Nephron progenitor cell (in vitro differentiated cells): ENCODE measurements at regions not wholly inside any gene's neighbourhood (a gene's known extent, or its start where the extent isn't known, plus 50 kb on each side); places are given as distances from the start of the nearest gene placed in this dataset.

Source experiments
- DNase-seq: peaks from one replicate; pipeline ENCODE4 v3.0.0; 2021
- H3K27ac Mint-ChIP-seq: 2 replicates; pipeline ENCODE4 v1.8.0; 2021; ENCODE audit warnings: mild to moderate bottlenecking, moderate library complexity, mixed read lengths
- H3K27me3 Mint-ChIP-seq: 2 replicates; pipeline ENCODE4 v1.8.0; 2021; ENCODE audit warnings: mild to moderate bottlenecking, low read depth, mixed read lengths; ENCODE audit not compliant: poor library complexity
- H3K36me3 Mint-ChIP-seq: 2 replicates; pipeline ENCODE4 v1.8.0; 2021; ENCODE audit warnings: low read depth, mixed read lengths
- H3K4me1 Mint-ChIP-seq: 2 replicates; pipeline ENCODE4 v1.8.0; 2021; ENCODE audit warnings: mixed read lengths
- H3K4me3 Mint-ChIP-seq: 2 replicates; pipeline ENCODE4 v1.8.0; 2021; ENCODE audit warnings: mild to moderate bottlenecking, moderate library complexity, mixed read lengths
- H3K9me3 Mint-ChIP-seq: 2 replicates; pipeline ENCODE4 v1.8.0; 2021; ENCODE audit warnings: mild to moderate bottlenecking, moderate library complexity, mixed read lengths
- TF ChIP-seq, protein P1 (sequence below): fragments of 200-600 bp; sonication (generic); IDR thresholded peaks from 2 replicates; pipeline ENCODE4 v1.5.0; 2021; ENCODE audit warnings: antibody characterized with exemption

GRCh38 chr1:38787041-38787440 lies 72.5 kb downstream of the RRAGC start:
- no peak overlapping the region for H3K27ac Mint-ChIP-seq
- H3K27me3 Mint-ChIP-seq: peaks cover 27% of the 10 kb centered on the region
- H3K4me3 Mint-ChIP-seq: no peak overlapping the region
- H3K4me1 Mint-ChIP-seq: peaks cover 64% of the 10 kb centered on the region
- no peak for DNase-seq
- TF ChIP-seq, protein P1, sequence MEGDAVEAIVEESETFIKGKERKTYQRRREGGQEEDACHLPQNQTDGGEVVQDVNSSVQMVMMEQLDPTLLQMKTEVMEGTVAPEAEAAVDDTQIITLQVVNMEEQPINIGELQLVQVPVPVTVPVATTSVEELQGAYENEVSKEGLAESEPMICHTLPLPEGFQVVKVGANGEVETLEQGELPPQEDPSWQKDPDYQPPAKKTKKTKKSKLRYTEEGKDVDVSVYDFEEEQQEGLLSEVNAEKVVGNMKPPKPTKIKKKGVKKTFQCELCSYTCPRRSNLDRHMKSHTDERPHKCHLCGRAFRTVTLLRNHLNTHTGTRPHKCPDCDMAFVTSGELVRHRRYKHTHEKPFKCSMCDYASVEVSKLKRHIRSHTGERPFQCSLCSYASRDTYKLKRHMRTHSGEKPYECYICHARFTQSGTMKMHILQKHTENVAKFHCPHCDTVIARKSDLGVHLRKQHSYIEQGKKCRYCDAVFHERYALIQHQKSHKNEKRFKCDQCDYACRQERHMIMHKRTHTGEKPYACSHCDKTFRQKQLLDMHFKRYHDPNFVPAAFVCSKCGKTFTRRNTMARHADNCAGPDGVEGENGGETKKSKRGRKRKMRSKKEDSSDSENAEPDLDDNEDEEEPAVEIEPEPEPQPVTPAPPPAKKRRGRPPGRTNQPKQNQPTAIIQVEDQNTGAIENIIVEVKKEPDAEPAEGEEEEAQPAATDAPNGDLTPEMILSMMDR: no peak
- no peaks in the 10 kb centered on the region for H3K9me3 Mint-ChIP-seq
- H3K36me3 Mint-ChIP-seq: no peaks in the 10 kb centered on the region

- DNase-seq: no peak
- H3K27me3 Mint-ChIP-seq: peaks cover 19% of the 10 kb centered on the region
- TF ChIP-seq, protein P1: no peak
- no peaks in the 10 kb centered on the region for H3K9me3 Mint-ChIP-seq
- H3K27ac Mint-ChIP-seq: no peak overlapping the region
- no peaks in the 10 kb centered on the region for H3K36me3 Mint-ChIP-seq
- peaks cover 64% of the 10 kb centered on the region for H3K4me1 Mint-ChIP-seq
- no peak overlapping the region for H3K4me3 Mint-ChIP-seq
Measured at GRCh38 chr1:38786040-38786436, 73.5 kb downstream of the RRAGC start.

- no peak overlapping the region for H3K27ac Mint-ChIP-seq
- no peak for DNase-seq
- no peaks in the 10 kb centered on the region for H3K36me3 Mint-ChIP-seq
- TF ChIP-seq, protein P1: no peak
- H3K4me3 Mint-ChIP-seq: no peak overlapping the region
- peaks cover 21% of the 10 kb centered on the region for H3K27me3 Mint-ChIP-seq
- no peaks in the 10 kb centered on the region for H3K9me3 Mint-ChIP-seq
- peaks cover 64% of the 10 kb centered on the region for H3K4me1 Mint-ChIP-seq
Measured at GRCh38 chr1:38785285-38786039, 74.1 kb downstream of the RRAGC start.

GRCh38 chr1:38784452-38785284 lies 74.9 kb downstream of the RRAGC start:
- Mint-ChIP-seq H3K27me3 (peaks cover 21% of the 10 kb centered on the region), H3K9me3 (no peaks in the 10 kb centered on the region), H3K4me1 (peaks cover 64% of the 10 kb centered on the region), H3K36me3 (no peaks in the 10 kb centered on the region), H3K27ac (no peak overlapping the region), H3K4me3 (no peak overlapping the region)
- TF ChIP-seq, protein P1: no peak
- DNase-seq: no peak

DNA sequence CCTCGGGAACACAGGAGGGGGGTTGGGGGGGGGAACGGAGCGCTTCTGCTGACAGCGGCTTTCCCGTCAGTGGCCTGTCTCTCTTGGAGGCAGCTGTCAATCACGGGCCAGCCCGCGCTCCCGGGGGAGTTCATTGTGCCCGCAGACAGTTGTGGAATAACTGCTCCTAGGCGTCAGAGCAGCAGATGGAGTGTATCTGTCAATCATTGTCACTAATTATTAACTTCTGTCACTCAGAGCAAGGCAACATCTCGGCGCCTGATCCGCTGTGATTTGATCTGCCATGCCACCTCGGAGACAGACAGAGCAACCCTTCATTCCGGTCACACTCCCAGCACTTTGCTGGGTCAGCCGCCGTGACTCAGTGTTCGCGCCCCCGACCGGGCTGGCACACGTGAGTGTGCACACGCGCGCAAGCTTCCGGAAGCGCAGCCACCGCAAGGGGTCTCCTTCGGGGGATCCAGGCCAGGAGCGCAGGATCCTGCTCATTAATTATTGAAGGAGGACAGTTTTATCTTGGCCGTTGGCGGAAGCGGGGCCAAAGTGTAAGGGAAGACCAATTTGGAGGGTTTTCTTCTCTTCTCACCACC lies 75.8 kb downstream of the RRAGC start:
- DNase-seq: no peak
- Mint-ChIP-seq H3K4me3 (no peak overlapping the region), H3K9me3 (no peaks in the 10 kb centered on the region), H3K27me3 (peaks cover 21% of the 10 kb centered on the region), H3K27ac (no peak overlapping the region), H3K36me3 (no peaks in the 10 kb centered on the region), H3K4me1 (peaks cover 54% of the 10 kb centered on the region)
- TF ChIP-seq, protein P1: no peak
